HCT116 (cell line): ENCODE measurements at regions not wholly inside any gene's neighbourhood (a gene's known extent, or its start where the extent isn't known, plus 50 kb on each side); places are given as distances from the start of the nearest gene placed in this dataset.

Experiments
- ATAC-seq: fragments of 200-7000 bp; cut with Tn5 transposase; 2 replicates; pipeline ENCODE4 v1.9.1; 2020; ENCODE audit warnings: mild to moderate bottlenecking, moderate library complexity
- BruUV-seq: library from RNA; stranded (reverse); fragments of 400-500 nt; replicated peaks from 2 replicates; lab custom pipeline; 2021; lab: Mats Ljungman, UMichigan
- CTCF ChIA-PET: fragments of 300-600 bp; sonication (Branson Sonifier 250); formaldehyde crosslinking; loops from one replicate; lab custom pipeline; 2021; ENCODE audit warnings: antibody characterized with exemption; lab: Charles Lee
- POLR2A ChIA-PET: fragments of 300-600, 350-600 bp; sonication (Branson Sonifier 250); formaldehyde crosslinking; loops from one replicate; lab custom pipeline; 2021; ENCODE audit warnings: antibody characterized with exemption; lab: Charles Lee
- RAD21 ChIA-PET, 2 experiments: fragments of 300-600 bp; sonication (Branson Sonifier 250); formaldehyde crosslinking; loops; one replicate each; lab custom pipeline; 2023; ENCODE audit warnings: low total read pairs in 2 of 2; ENCODE audit not compliant: uncharacterized antibody in 2 of 2, unreplicated experiment in 2 of 2, low non-redundant PET in 1 of 2; lab: Charles Lee
- DNase-seq: peaks from one replicate; pipeline ENCODE4 v3.0.0-alpha.2; 2010; ENCODE audit warnings: low read depth, low spot score
- H2AFZ ChIP-seq: fragments of 200-600 bp; shearing (Covaris generic), sonication (generic); 2 replicates; pipeline ENCODE4 v1.6.1; 2017; ENCODE audit warnings: low read depth, mixed run types, mixed read lengths, antibody characterized with exemption, low read length; ENCODE audit not compliant: poor library complexity, severe bottlenecking
- H3K27ac ChIP-seq: 2 replicates; pipeline ENCODE4 v1.5.1; 2012; ENCODE audit warnings: low read depth, low read length
- H3K27me3 ChIP-seq: fragments of 200-600 bp; sonication (generic); 2 replicates; pipeline ENCODE4 v1.6.1; 2016; ENCODE audit warnings: mixed run types, low read length, mixed read lengths; ENCODE audit not compliant: insufficient read depth
- H3K36me3 ChIP-seq, 2 experiments: fragments of 200-500 bp in 1 of 2; fragments of 200-600 bp in 1 of 2; sonication (Bioruptor generic) in 1 of 2; sonication (generic) in 1 of 2; 2 replicates each; pipeline versions ENCODE4 v1.5.1 to v1.6.1; 2014 to 2016; ENCODE audit warnings: low read length in 2 of 2, inconsistent platforms in 1 of 2, mixed read lengths in 1 of 2, mixed run types in 1 of 2; ENCODE audit not compliant: insufficient read depth in 2 of 2, control insufficient read depth in 1 of 2
- H3K4me1 ChIP-seq, 2 experiments: fragments of 200-600 bp in 1 of 2; sonication (generic) in 1 of 2; 2 replicates each; pipeline versions ENCODE4 v1.5.1 to v1.6.1; 2012 to 2017; ENCODE audit warnings: low read length in 2 of 2, inconsistent platforms in 1 of 2, mild to moderate bottlenecking in 1 of 2, mixed read lengths in 1 of 2, mixed run types in 1 of 2, moderate library complexity in 1 of 2; ENCODE audit not compliant: insufficient read depth in 2 of 2, control insufficient read depth in 1 of 2
- H3K4me2 ChIP-seq: fragments of 200-600 bp; sonication (generic); 2 replicates; pipeline ENCODE4 v1.6.1; 2017; ENCODE audit warnings: mixed run types, low read length, mixed read lengths
- H3K4me3 ChIP-seq, 2 experiments: fragments of 200-600 bp in 1 of 2; sonication (generic) in 1 of 2; replicated peaks in 1 of 2; 2 replicates each; pipeline ENCODE4 v1.5.1; 2011 to 2016; ENCODE audit warnings: low read length in 2 of 2, control low read depth in 1 of 2, low read depth in 1 of 2, mild to moderate bottlenecking in 1 of 2, mixed read lengths in 1 of 2, mixed run types in 1 of 2
- H3K79me2 ChIP-seq: fragments of 200-600 bp; sonication (generic); 2 replicates; pipeline ENCODE4 v1.6.1; 2017; ENCODE audit warnings: mild to moderate bottlenecking, mixed run types, low read length, moderate library complexity, mixed read lengths; ENCODE audit not compliant: insufficient read depth
- H3K9ac ChIP-seq: fragments of 200-600 bp; sonication (generic); 2 replicates; pipeline ENCODE4 v1.6.1; 2016; ENCODE audit warnings: low read length, mixed read lengths
- H3K9me2 ChIP-seq: fragments of 200-600 bp; sonication (generic), shearing (Covaris generic); 2 replicates; pipeline ENCODE4 v1.6.1; 2017; ENCODE audit warnings: mixed run types, mild to moderate bottlenecking, moderate library complexity; ENCODE audit not compliant: insufficient read depth
- H3K9me3 ChIP-seq, 2 experiments: fragments of 200-500 bp in 1 of 2; fragments of 200-600 bp in 1 of 2; sonication (Bioruptor generic) in 1 of 2; sonication (generic) in 1 of 2; 2 replicates each; pipeline ENCODE4 v1.6.1; 2014 to 2017; ENCODE audit warnings: low read length in 2 of 2, mixed read lengths in 2 of 2, inconsistent platforms in 1 of 2, low read depth in 1 of 2, mild to moderate bottlenecking in 1 of 2, mixed run types in 1 of 2, moderate library complexity in 1 of 2; ENCODE audit not compliant: control insufficient read depth in 1 of 2, insufficient read depth in 1 of 2
- H4K20me1 ChIP-seq: fragments of 200-600 bp; sonication (generic), shearing (Covaris generic); 2 replicates; pipeline ENCODE4 v1.6.1; 2017; ENCODE audit warnings: mixed run types, mild to moderate bottlenecking, moderate library complexity; ENCODE audit not compliant: insufficient read depth
- ATF3 ChIP-seq: IDR thresholded peaks from 2 replicates; pipeline ENCODE4 v1.6.1; 2012
- CBX3 ChIP-seq: IDR thresholded peaks from 2 replicates; pipeline ENCODE4 v1.6.1; 2012; ENCODE audit warnings: low read depth
- CEBPB ChIP-seq: IDR thresholded peaks from 2 replicates; pipeline ENCODE4 v1.6.1; 2012; ENCODE audit warnings: low read depth
- EGR1 ChIP-seq: IDR thresholded peaks from 2 replicates; pipeline ENCODE4 v1.6.1; 2012; ENCODE audit warnings: low read depth
- EZH2 ChIP-seq: fragments of 200-600 bp; sonication (generic); IDR thresholded peaks from 2 replicates; pipeline ENCODE4 v1.6.1; 2017; ENCODE audit warnings: antibody characterized with exemption, mixed run types
- FOSL1 ChIP-seq: IDR thresholded peaks from 2 replicates; pipeline ENCODE4 v1.6.1; 2012; ENCODE audit warnings: low read depth
- JUND ChIP-seq: IDR thresholded peaks from 2 replicates; pipeline ENCODE4 v1.6.1; 2012
- MAX ChIP-seq: IDR thresholded peaks from 2 replicates; pipeline ENCODE4 v1.6.1; 2012
- POLR2A ChIP-seq: IDR thresholded peaks from 2 replicates; pipeline ENCODE4 v1.7.0; 2011; ENCODE audit warnings: borderline replicate concordance; ENCODE audit not compliant: insufficient read depth, insufficient read length; ENCODE audit errors: extremely low read depth
- POLR2AphosphoS5 ChIP-seq: IDR thresholded peaks from 2 replicates; pipeline ENCODE4 v1.6.1; 2011; ENCODE audit warnings: mild to moderate bottlenecking, low read depth, low read length, moderate library complexity
- RAD21 ChIP-seq: IDR thresholded peaks from 2 replicates; pipeline ENCODE4 v1.6.1; 2012; ENCODE audit warnings: low read depth, mild to moderate bottlenecking
- REST ChIP-seq: IDR thresholded peaks from 2 replicates; pipeline ENCODE4 v1.6.1; 2012; ENCODE audit warnings: low read depth
- SIN3A ChIP-seq: IDR thresholded peaks from 2 replicates; pipeline ENCODE4 v1.6.1; 2012; ENCODE audit warnings: low read depth
- SRF ChIP-seq: IDR thresholded peaks from 2 replicates; pipeline ENCODE4 v1.6.1; 2012; ENCODE audit warnings: low read depth
- TCF7L2 ChIP-seq: IDR thresholded peaks from 2 replicates; pipeline ENCODE4 v1.7.0; 2011; ENCODE audit warnings: borderline replicate concordance, inconsistent platforms; ENCODE audit not compliant: insufficient read depth, insufficient read length; ENCODE audit errors: extremely low read depth
- YY1 ChIP-seq: IDR thresholded peaks from 2 replicates; pipeline ENCODE4 v1.6.1; 2011; ENCODE audit warnings: low read length, low read depth, moderate library complexity, mild to moderate bottlenecking; ENCODE audit not compliant: insufficient replicate concordance; ENCODE audit errors: extremely low read depth
- ZBTB33 ChIP-seq: IDR thresholded peaks from 2 replicates; pipeline ENCODE4 v1.6.1; 2011; ENCODE audit warnings: mild to moderate bottlenecking, low read length, moderate library complexity; ENCODE audit not compliant: insufficient replicate concordance; ENCODE audit errors: extremely low read depth
- ZFX ChIP-seq: fragments of 450-650 bp; IDR thresholded peaks from 2 replicates; pipeline ENCODE4 v1.6.1; 2017
- ZNF274 ChIP-seq: fragments of 200-500 bp; sonication (Bioruptor generic); IDR thresholded peaks from 2 replicates; pipeline ENCODE4 v1.6.1; 2014; ENCODE audit warnings: mild to moderate bottlenecking, low read depth, low read length, inconsistent platforms
- intact Hi-C: fragments of 100-400 bp; cut with micrococcal nuclease; formaldehyde crosslinking; loops from 2 replicates; pipeline ENCODE4 v1.10.0; 2022

GRCh38 chr13:50303963-50304721, 288.9 kb downstream of the KCNRG start:
- Histone ChIP-seq H4K20me1 (0 out of 2 replicates have a peak, but pooled peaks cover 5% of the 10 kb centered on the region), H3K27ac (no peak overlapping the region), H3K4me1 (no peaks in the 10 kb centered on the region), H3K9me2 (peaks cover 2% of the 10 kb centered on the region; the same call in 1 of the 2 replicates), H3K79me2 (no peaks in the 10 kb centered on the region), H3K9me3 (no peaks in the 10 kb centered on the region), H3K36me3 (no peaks in the 10 kb centered on the region), H3K27me3 (no peaks in the 10 kb centered on the region), H3K4me3 (no peak overlapping the region), H3K9ac (no peak overlapping the region), H2AFZ (no peak overlapping the region), H3K4me2 (no peak overlapping the region)
- TF ChIP-seq REST (no peak), ZBTB33 (no peak), TCF7L2 (no peak), JUND (no peak), FOSL1 (no peak), MAX (no peak), EGR1 (no peak), RAD21 (no peak), CEBPB (no peak), ATF3 (no peak), ZFX (no peak), YY1 (no peak), CBX3 (no peak), EZH2 (no peak), SRF (no peak), ZNF274 (no peak), POLR2A (no peak), SIN3A (no peak), POLR2AphosphoS5 (no peak)
- ChIA-PET POLR2A (no interaction called here), CTCF (no interaction called here), RAD21 (no interaction called here)
- DNase-seq, result no peak
- no TSS peak for BruUV-seq
- intact Hi-C loops, result no loop called here
- no peak for ATAC-seq
